Bronchial epithelial cell (primary cell): ENCODE measurements at regions not wholly inside any gene's neighbourhood (a gene's known extent, or its start where the extent isn't known, plus 50 kb on each side); places are given as distances from the start of the nearest gene placed in this dataset.
A peak's percentile ranks its signal among the peaks of the same experiment; 100 is the strongest.

Experiments
- DNase-seq: peaks from one replicate; pipeline ENCODE4 v3.0.0-alpha.2; 2010; ENCODE audit warnings: low read depth
- FAIRE-seq: peaks from 2 replicates; lab custom pipeline; 2011; peaks lifted over from hg19 to GRCh38; lab: Jason Lieb, UNC
- H3K27me3 ChIP-seq: 2 replicates; pipeline ENCODE4 v1.5.1; 2011; ENCODE audit warnings: low read length; ENCODE audit not compliant: control insufficient read depth, insufficient read depth
- H3K36me3 ChIP-seq: 2 replicates; pipeline ENCODE4 v1.5.1; 2011; ENCODE audit warnings: low read length; ENCODE audit not compliant: control insufficient read depth, insufficient read depth
- H3K4me3 ChIP-seq: 2 replicates; pipeline ENCODE4 v1.5.1; 2011; ENCODE audit warnings: mild to moderate bottlenecking, low read depth, low read length, control low read depth
- TF ChIP-seq, protein P1 (sequence below): IDR thresholded peaks from 2 replicates; pipeline ENCODE4 v1.5.1; 2011; ENCODE audit warnings: mild to moderate bottlenecking, moderate library complexity, low read length, control low read depth, inconsistent platforms; ENCODE audit not compliant: insufficient read depth, severe bottlenecking

DNA sequence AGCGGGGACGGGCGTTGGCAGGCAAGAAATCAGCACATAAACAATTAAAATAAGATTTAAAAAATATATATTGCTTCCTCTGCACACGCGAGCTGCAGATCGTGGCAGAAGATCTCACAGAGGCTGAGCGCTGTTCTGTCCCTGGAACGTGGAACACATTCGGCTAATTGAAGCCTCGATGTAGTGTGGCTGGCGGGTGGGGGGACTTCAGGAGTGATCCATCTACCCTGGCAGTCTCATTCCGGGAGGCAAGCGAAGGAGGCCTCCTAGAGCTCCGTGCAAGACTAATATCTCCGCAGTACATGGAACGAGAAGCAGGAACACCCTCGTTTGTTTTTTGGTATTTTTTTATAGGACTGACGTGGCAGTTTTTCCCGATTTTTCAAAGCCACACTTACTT, 402.4 kb downstream of the MN1 start:
- no peak for DNase-seq
- FAIRE-seq = no peak
- Histone ChIP-seq H3K4me3 (no peak overlapping the region), H3K27me3 (no peaks in the 10 kb centered on the region), H3K36me3 (no peaks in the 10 kb centered on the region)
- TF ChIP-seq, protein P1, sequence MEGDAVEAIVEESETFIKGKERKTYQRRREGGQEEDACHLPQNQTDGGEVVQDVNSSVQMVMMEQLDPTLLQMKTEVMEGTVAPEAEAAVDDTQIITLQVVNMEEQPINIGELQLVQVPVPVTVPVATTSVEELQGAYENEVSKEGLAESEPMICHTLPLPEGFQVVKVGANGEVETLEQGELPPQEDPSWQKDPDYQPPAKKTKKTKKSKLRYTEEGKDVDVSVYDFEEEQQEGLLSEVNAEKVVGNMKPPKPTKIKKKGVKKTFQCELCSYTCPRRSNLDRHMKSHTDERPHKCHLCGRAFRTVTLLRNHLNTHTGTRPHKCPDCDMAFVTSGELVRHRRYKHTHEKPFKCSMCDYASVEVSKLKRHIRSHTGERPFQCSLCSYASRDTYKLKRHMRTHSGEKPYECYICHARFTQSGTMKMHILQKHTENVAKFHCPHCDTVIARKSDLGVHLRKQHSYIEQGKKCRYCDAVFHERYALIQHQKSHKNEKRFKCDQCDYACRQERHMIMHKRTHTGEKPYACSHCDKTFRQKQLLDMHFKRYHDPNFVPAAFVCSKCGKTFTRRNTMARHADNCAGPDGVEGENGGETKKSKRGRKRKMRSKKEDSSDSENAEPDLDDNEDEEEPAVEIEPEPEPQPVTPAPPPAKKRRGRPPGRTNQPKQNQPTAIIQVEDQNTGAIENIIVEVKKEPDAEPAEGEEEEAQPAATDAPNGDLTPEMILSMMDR = no peak

DNA sequence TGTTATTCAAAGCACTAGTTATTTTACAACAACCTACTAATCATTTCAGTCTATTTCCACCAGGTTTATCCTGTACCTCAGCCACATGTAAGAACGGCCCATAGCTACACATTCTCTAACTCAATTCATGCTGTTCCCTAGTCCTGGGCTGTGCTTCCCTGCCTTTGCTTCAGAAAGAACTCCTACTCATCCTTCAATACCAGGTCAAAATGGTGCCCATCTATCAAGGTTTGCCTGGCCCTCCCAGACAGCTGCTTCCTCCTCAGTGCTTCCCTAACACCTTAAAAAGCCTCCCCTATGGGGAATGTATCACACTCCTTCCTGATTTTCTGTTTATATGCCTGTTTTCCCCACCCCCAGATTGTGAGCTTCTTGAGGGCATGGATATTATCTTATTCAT, 400.7 kb downstream of the MN1 start:
- H3K36me3 ChIP-seq = no peaks in the 10 kb centered on the region
- H3K27me3 ChIP-seq = no peaks in the 10 kb centered on the region
- no peak for FAIRE-seq
- no peak for DNase-seq
- H3K4me3 ChIP-seq = no peak overlapping the region
- TF ChIP-seq, protein P1 = no peak

DNA sequence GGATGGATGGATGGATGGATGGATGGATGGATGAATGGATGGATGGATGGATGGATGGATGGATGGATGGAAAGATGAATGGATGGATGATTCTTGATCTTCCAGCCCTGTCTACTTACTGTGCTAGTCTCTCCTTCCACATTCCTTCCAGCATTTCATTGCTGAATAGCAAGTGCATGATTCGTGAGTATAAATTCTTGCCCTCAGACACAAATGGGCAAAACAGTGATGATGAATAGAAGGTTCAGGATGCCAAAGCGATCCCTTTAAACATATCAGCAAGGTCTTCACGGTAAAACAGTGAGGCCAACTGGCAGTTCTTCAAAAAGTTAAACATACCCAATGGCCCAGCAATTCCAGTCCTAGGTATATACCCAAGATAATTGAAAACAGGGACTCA, 400.2 kb downstream of the MN1 start:
- peak; percentile 81 for FAIRE-seq

DNA sequence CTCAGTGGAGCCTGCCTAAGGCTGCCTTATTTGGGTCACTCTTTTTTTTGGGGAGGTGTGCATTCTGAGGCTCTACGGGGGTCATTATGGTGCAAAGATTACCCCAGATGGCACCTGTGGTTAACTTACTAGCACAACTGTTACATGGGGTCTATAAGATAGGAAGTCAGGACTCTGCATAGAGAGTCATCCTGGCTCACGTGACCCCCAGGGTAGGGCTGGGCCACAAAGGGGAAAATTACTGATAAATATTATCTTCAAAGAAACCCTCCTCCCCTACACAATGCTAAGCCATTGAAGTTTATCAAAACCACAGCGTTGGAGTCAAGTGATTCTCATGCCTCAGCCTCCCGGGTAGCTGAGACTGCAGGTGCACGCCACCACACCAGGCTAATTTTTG, 397.1 kb downstream of the MN1 start:
- no peaks in the 10 kb centered on the region for H3K36me3 ChIP-seq
- FAIRE-seq (no peak), DNase-seq (no peak)
- H3K4me3 ChIP-seq = no peak overlapping the region
- TF ChIP-seq, protein P1 = no peak
- H3K27me3 ChIP-seq = no peaks in the 10 kb centered on the region

More for the DNA sequence above, 400.2 kb downstream of the MN1 start:
- Histone ChIP-seq H3K36me3 (no peaks in the 10 kb centered on the region), H3K27me3 (no peaks in the 10 kb centered on the region), H3K4me3 (no peak overlapping the region)
- DNase-seq = no peak
- TF ChIP-seq, protein P1 = no peak

DNA sequence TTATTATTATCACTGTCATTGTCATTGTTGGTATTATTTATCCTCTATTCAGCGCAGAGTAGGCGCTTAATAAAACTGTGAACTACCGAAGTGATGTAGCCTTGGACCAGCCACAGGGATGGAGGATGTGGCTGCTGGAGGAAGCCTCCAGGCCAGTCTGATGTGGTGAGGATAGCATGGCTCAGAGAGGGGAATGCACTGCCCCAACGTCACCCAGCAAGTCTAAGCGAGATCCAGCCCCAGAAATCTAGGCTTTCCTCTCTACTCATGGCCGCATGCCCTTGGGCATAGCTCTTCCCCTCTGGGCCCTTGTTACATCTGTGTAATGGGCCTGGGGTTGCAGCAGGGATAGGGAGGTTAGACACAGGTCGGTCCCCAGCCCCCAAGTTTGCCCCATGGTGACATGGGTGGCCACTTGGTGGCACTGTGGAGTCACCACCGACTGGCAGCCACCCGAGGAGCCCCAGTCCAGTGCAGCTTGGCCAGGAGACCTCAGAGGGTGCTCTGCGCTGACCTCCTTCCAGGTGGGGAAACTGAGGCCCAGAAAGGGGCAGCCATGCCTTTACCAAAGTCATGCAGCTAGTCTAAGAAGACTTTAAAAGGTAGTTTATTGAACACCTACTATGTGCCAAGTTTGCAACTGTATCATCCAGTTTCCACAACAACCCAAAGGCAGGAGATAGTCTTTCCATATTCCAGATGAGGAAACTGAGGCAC, 395.7 kb downstream of the MN1 start:
- H3K4me3 ChIP-seq = no peak overlapping the region
- DNase-seq (peak; percentile 43), FAIRE-seq (no peak)
- H3K36me3 ChIP-seq = no peaks in the 10 kb centered on the region
- H3K27me3 ChIP-seq = no peaks in the 10 kb centered on the region
- TF ChIP-seq, protein P1 = peak; percentile 85
